ENCODE measurements at regions not wholly inside any gene's neighbourhood (a gene's known extent, or its start where the extent isn't known, plus 50 kb on each side); places are given as distances from the start of the nearest gene placed in this dataset.

DNA sequence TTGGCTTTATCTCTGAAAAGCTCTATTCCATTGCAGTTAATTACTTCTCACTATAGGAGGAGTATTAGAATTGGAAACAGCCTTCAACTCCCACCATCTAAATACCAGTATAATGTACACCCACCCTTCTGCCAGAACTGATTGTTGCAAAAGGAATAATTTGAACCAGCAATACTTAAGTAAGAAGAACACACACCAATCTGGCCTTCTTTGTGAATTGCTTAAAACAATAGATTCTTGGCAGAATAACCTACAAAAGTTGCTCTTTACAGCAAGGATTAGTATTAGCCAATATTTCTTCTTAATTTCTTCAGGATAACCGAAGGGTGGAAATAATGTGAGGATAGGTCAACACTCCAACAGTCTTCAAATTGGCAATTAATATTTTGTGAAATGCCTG lies 54.9 kb upstream of the ADAMTS5 start:
- DNase-seq, result no peak

DNA sequence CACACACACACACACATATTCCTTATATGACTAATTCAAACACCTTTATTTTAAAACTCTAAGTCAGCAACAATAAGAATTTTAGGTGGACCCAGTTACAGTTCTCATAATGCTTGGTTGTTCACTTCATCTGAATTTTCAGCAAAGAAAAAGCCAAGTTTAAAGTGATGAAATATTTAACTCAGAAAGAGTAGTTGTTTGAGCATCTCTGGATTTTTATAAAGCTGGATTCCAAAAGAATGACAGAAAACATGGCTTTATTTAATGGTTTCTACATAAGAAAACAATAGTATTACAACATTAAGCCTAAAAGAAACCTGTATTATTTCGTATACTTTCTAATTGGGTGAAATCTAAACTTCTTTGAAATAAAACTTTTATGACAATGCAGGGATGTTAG lies 54.2 kb upstream of the ADAMTS5 start:
- DNase-seq, result no peak

DNA sequence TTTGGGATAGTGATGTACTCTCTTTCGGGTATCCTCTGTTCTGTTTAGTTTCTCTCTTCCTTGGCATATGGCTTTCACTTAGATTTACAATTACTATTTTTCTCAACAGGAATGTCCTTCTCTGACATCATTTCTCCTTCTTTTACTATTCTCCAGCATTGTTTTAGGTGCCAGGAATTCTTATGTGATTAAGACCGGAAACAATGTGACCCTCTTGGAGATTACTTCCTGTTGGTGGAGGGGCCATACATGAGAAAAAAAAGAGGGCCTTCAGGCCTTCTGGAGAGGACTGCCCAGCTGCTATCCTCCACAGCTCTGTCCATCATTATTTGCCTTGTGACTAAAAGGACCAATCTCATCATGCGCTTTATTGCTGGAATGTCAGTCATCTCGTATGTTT lies 50.4 kb upstream of the ADAMTS5 start:
- no peak for DNase-seq

Data from T-helper 1 cell (primary cell).